ENCODE measurements at regions not wholly inside any gene's neighbourhood (a gene's known extent, or its start where the extent isn't known, plus 50 kb on each side); places are given as distances from the start of the nearest gene placed in this dataset.

DNA sequence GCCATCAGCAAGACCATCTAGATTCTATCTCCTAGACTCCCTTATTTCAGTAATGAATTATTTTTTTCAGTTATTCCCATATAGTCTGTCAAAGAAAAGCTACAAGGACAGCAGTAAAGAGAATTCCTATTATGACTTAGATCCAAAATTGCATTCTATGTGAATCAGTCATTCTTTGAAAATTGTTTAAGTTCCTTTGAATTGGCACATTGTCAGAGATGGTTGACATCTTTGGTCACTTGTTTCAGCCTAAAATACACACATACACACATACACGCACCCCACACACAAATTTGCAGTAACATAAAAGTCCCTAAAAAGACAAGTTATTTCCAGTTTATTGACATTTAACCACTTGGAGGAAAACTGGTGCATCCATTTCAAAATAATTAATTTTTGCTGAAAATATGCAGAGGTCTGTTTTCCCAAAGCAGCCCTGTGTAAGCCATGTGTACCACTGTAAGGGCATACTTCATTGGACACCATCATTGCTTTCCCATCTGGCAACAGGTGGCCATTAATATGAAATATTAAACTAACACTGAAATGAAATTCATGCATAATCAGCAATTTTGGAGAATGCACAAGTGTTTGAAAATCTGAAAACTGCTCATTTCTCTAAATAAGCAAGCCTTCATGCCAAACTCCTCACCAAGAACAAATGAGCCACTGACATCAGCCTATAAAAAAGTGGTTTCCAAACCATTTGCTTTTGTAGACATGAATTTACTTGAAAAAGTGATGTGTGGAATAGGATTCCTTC, 121.7 kb upstream of the COL1A2 start:
- Histone ChIP-seq H3K4me3 (no peak overlapping the region), H2AFZ (no peak overlapping the region), H3K36me3 (ENCODE audit: low read depth) (no peaks in the 10 kb centered on the region), H3K27me3 (ENCODE audit: insufficient read depth, low read depth) (no peaks in the 10 kb centered on the region), H3K9me2 (ENCODE audit: insufficient read depth) (no peaks in the 10 kb centered on the region), H3K9me3 (ENCODE audit: insufficient read depth, low read depth) (peaks cover 4% of the 10 kb centered on the region; the same call in 1 of the 2 replicates), H3K4me1 (replicated peaks; ENCODE audit: insufficient read depth) (no peaks in the 10 kb centered on the region), H3K79me2 (ENCODE audit: low read depth) (no peaks in the 10 kb centered on the region), H4K20me1 (ENCODE audit: insufficient read depth) (no peaks in the 10 kb centered on the region), H3K4me2 (no peak overlapping the region), H3K27ac (no peak overlapping the region), H3F3A (ENCODE audit: insufficient read depth, low read depth) (no peaks in the 10 kb centered on the region)
- DNase-seq: no peak
- TF ChIP-seq EZH2 (IDR thresholded peaks at IDR 0.05; ENCODE audit: low read depth): no peak
- TF ChIP-seq, protein P1, sequence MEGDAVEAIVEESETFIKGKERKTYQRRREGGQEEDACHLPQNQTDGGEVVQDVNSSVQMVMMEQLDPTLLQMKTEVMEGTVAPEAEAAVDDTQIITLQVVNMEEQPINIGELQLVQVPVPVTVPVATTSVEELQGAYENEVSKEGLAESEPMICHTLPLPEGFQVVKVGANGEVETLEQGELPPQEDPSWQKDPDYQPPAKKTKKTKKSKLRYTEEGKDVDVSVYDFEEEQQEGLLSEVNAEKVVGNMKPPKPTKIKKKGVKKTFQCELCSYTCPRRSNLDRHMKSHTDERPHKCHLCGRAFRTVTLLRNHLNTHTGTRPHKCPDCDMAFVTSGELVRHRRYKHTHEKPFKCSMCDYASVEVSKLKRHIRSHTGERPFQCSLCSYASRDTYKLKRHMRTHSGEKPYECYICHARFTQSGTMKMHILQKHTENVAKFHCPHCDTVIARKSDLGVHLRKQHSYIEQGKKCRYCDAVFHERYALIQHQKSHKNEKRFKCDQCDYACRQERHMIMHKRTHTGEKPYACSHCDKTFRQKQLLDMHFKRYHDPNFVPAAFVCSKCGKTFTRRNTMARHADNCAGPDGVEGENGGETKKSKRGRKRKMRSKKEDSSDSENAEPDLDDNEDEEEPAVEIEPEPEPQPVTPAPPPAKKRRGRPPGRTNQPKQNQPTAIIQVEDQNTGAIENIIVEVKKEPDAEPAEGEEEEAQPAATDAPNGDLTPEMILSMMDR (conservative IDR thresholded peaks at IDR 0.05): no peak
- ChIA-PET POLR2A (ENCODE audit: unreplicated experiment) (no interaction called here), CTCF (no interaction called here)
- BruUV-seq (replicated peaks): no TSS peak
- intact Hi-C loops (cut with micrococcal nuclease; ENCODE audit: unreplicated experiment): loop anchor here (10.0 kb wide), 3 partner anchors 268 to 1028 kb away; partner anchors contain the start of genes BET1 and TFPI2

DNA sequence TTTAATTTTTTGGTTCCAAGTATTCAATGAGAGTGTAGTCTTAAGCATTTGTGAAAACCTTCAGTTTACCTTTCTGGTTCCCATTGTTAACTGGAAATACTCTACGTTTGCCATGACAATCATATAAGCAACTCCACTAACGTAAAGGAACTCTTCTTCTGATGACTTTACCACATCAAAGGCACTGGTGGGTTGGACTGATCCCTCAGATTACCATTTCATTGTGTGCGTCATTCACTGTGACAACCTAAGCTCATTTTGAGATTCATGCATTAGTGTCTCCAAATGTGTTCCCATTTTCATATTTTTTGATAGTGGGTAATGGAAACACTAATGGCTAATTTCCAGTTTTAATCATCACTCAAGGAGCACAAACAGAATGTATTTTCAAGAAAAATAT, 119.9 kb upstream of the COL1A2 start:
- Histone ChIP-seq H3K4me3 (no peak overlapping the region), H3K9me2 (ENCODE audit: insufficient read depth) (no peaks in the 10 kb centered on the region), H3K27me3 (ENCODE audit: insufficient read depth, low read depth) (no peaks in the 10 kb centered on the region), H3K79me2 (ENCODE audit: low read depth) (no peaks in the 10 kb centered on the region), H3K27ac (no peak overlapping the region), H3K9me3 (ENCODE audit: insufficient read depth, low read depth) (peaks cover 4% of the 10 kb centered on the region; the same call in 1 of the 2 replicates), H3K4me1 (replicated peaks; ENCODE audit: insufficient read depth) (no peaks in the 10 kb centered on the region), H3F3A (ENCODE audit: insufficient read depth, low read depth) (no peaks in the 10 kb centered on the region), H4K20me1 (ENCODE audit: insufficient read depth) (no peaks in the 10 kb centered on the region), H3K4me2 (no peak overlapping the region), H3K36me3 (ENCODE audit: low read depth) (no peaks in the 10 kb centered on the region), H2AFZ (no peak overlapping the region)
- TF ChIP-seq, protein P1 (conservative IDR thresholded peaks at IDR 0.05): no peak
- TF ChIP-seq EZH2 (IDR thresholded peaks at IDR 0.05; ENCODE audit: low read depth): no peak
- no peak for DNase-seq
- POLR2A ChIA-PET (ENCODE audit: unreplicated experiment): no interaction called here
- BruUV-seq (replicated peaks): no TSS peak
- CTCF ChIA-PET: no interaction called here
- intact Hi-C loops (cut with micrococcal nuclease; ENCODE audit: unreplicated experiment): loop anchor here (5.0 to 10.0 kb wide), 4 partner anchors 270 to 1030 kb away; partner anchors contain the start of genes BET1 and TFPI2

DNA sequence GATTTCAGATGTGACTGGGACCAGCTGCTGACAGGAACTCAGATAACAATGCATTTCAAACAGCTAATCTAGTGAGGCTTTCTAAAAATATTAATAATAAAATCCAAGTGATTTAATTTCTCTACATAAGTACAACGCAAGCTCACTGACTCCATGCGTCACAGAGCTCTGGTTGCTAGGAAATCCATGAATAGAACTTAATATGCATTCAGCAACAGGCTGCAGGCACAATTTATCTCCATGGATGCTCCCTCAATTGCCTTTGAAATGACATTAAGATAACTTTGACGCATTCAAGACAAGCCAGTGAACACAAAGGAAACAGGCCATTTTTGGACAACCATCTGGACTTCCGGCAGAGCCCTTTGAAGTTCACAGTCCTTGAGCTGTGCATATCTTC, 118.7 kb upstream of the COL1A2 start:
- no peaks in the 10 kb centered on the region for H3K27me3 ChIP-seq (ENCODE audit: insufficient read depth, low read depth)
- H3K9me3 ChIP-seq (ENCODE audit: insufficient read depth, low read depth): peaks cover under 1% of the 10 kb centered on the region; the same call in 1 of the 2 replicates
- H4K20me1 ChIP-seq (ENCODE audit: insufficient read depth): no peaks in the 10 kb centered on the region
- no peak overlapping the region for H3K4me2 ChIP-seq
- H3K4me1 ChIP-seq (replicated peaks; ENCODE audit: insufficient read depth): no peaks in the 10 kb centered on the region
- H2AFZ ChIP-seq: no peak overlapping the region
- H3K79me2 ChIP-seq (ENCODE audit: low read depth): no peaks in the 10 kb centered on the region
- no peaks in the 10 kb centered on the region for H3F3A ChIP-seq (ENCODE audit: insufficient read depth, low read depth)
- H3K9me2 ChIP-seq (ENCODE audit: insufficient read depth): no peaks in the 10 kb centered on the region
- no peak overlapping the region for H3K27ac ChIP-seq
- H3K4me3 ChIP-seq: no peak overlapping the region
- no peaks in the 10 kb centered on the region for H3K36me3 ChIP-seq (ENCODE audit: low read depth)
- intact Hi-C loops (cut with micrococcal nuclease; ENCODE audit: unreplicated experiment): loop anchor here (2.0 to 10.0 kb wide), 5 partner anchors 189 to 1031 kb away; partner anchors contain the start of genes BET1 and TFPI2
- CTCF ChIA-PET: no interaction called here
- no TSS peak for BruUV-seq (replicated peaks)
- POLR2A ChIA-PET (ENCODE audit: unreplicated experiment): no interaction called here
- TF ChIP-seq, protein P1 (conservative IDR thresholded peaks at IDR 0.05): no peak
- no peak for TF ChIP-seq EZH2 (IDR thresholded peaks at IDR 0.05; ENCODE audit: low read depth)
- no peak for DNase-seq
